ENCODE measurements at regions not wholly inside any gene's neighbourhood (a gene's known extent, or its start where the extent isn't known, plus 50 kb on each side); places are given as distances from the start of the nearest gene placed in this dataset.

GRCh38 chr5:163623524-163623923 lies 118.1 kb downstream of the MAT2B start:
- no peak for DNase-seq

DNA sequence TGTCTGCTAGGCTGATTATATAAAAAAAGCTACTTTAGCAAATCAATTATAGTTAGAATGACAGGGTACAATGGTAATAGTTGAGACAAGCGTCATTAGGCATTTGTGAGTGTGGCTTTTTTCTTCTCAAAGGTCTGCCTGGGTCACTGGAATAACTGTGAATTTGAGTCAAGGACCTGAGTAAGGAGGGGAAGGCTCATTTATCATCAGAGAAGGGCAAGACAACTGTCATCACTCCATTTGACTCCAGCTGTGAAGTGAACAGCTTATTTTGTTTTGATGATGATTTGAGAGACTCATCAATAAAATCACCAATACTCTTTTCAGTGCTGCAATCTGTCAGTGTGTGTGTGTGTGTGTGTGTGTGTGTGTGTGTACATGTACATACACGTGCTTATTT lies 118.6 kb downstream of the MAT2B start:
- no peak for DNase-seq

- DNase-seq, result no peak
Measured at GRCh38 chr5:163624431-163624830, 119.0 kb downstream of the MAT2B start.

DNA sequence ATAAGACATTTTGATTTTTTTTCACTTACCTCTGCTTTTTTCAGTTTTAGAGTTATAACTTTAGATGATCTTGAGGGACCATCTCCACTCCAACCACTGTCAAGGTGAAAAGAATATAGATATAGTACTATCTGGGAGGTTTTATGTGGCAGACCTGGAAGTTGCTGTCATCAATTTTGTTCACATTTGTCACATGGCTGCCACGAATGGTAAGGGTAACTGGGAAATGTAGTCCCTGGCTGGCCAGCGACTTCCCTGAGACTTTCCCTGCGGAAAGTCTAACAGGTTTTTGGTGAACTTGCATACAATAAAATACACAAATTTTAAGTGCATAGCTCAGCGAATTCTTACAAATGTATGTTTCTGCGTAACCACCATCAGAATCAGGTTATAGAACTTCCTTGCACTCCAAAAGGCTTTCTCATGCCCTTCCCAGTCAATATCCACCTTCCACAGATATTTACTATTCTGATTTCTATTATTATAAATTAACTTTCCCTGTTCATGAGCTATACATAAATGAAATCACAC lies 121.5 kb downstream of the MAT2B start:
- no peak for DNase-seq

GRCh38 chr5:163631856-163632255 lies 126.4 kb downstream of the MAT2B start:
- no peak for DNase-seq

DNA sequence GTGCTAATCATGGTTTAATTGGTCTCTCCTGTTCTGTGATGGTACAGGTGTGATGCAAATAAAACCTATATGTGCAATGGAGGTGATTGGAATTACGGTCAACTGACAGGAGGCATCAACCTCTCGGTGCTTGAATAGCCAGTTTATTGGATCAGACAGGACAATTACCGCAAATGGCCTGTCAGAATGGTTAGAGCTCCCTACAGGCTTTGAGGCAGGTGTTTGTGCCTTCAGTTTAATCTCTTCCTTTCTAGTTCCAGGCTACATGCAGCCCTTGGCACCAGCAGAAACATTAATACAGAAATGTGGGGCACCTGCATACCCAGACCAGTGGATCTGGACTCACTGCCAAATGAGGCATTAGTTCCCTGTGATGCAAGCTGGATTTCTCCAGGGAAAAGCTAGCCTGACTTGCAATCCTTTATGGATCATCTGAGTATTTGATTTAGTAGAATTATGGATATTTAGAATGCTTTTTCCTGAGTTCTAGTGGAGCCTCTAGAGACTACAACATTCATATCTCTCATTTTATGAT lies 128.6 kb downstream of the MAT2B start:
- no peak for DNase-seq

GRCh38 chr5:163635631-163636030 lies 130.2 kb downstream of the MAT2B start:
- no peak for DNase-seq

DNA sequence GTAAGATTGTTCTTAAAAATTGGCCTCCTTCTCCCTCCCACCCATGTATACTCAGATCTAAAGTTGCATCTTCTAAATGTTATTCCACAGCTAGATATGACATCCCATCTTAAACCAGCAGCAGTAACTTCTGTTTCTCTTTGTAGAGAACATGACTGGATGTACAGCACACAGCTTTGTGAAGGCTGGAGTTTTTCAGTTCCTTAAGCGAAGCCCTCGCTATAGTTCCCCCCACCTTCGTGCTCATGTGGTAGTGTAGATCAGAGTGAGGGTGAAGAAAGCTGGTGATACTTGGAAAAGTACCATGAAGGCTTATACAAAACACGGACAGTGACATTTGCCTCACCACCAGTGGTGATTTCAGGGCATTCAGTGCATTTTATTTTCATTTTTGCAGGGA lies 137.5 kb downstream of the MAT2B start:
- DNase-seq, result no peak

DNA sequence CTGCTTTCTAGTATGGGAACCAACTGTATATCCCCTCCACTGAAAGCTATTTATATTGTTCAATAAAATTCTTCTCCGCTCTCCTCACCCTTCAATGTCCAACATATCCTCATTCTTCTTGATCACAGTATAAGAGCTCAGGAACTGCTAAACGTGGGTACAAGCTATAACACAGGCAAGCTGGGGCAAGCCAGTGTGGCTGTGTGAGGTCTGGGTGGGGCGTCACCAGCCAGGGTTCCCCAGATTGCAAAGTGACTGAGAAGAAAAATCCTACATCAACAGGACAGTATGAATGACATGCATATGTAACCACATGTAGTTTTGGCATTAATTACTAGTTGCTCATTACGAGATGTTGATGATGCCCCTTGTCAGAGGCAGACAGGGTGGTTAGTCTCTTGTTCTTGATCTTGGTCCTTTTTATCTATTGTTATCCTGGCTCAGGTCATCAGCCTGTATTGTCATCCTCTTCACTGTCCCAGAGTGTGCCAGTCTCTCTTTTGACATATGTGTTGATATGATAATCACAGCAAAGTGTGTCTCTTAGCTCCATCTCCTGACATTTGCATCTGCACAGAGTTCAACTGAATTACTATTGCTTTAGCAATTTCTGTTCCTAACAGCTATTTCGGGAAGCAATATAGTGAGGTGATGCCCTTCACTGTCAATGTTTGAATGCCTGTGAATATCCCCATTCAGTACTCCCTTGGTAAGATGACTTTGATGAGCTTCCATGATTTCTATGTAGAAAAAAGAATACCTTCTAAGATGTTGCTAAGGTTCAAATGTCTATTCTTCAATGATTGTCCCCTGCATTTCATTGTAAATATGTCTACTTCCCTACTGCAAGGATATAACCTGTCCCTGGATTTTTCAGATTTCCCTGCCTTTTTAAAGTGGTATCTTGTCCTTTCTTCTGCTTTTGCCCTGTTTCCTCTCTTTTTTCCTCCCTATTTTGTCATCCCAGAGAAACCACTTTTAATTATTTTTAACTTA lies 140.3 kb downstream of the MAT2B start:
- no peak for DNase-seq

DNA sequence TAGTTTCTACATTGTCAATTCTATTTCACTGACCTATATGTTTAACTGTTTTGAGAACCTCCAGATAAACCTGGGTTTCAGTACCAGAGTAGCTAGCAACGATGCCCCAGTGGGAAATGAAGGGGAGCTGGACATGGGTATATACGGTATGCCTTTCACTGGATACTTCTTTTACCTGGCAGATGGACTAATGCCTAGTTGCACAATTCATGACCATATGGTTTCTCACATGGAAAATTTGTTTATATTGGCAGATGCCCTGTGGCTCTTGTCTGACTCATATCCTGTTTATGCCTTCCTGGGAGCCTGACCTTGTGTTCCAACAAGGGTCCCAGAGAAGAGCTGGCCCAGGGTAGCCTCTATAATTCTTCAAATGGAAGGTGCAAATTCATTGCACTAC lies 144.1 kb downstream of the MAT2B start:
- DNase-seq, result no peak

DNA sequence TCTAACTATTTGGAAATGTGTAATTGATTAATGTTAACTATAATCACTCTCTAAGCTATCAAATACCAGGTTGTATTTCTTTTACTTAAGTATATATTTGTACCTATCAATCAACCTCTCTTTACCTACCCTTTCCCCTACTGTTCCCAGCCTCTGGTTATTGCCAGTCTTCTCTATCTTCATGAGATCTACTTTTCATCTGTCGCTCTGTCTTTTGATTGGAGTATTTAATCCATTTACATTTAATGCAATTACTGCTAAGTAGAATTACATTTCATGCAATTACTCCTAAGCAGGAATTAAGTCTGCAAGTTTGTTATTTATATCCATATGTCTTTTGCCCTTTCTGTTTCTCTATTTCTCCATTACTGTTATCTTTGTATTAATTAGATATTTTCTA lies 148.1 kb downstream of the MAT2B start:
- no peak for DNase-seq

GRCh38 chr5:163658702-163659567 lies 153.5 kb downstream of the MAT2B start:
- DNase-seq, result no peak

- no peak for DNase-seq
Measured at GRCh38 chr5:163659568-163659902, 154.1 kb downstream of the MAT2B start.

GRCh38 chr5:163660486-163660885 lies 155.1 kb downstream of the MAT2B start:
- DNase-seq, result no peak

GRCh38 chr5:163661360-163661759 lies 155.9 kb downstream of the MAT2B start:
- DNase-seq, result no peak

GRCh38 chr5:163670036-163670435 lies 164.6 kb downstream of the MAT2B start:
- DNase-seq, result no peak

GRCh38 chr5:163677092-163677491 lies 171.7 kb downstream of the MAT2B start:
- no peak for DNase-seq

- DNase-seq, result no peak
Measured at GRCh38 chr5:163682234-163682633, 176.8 kb downstream of the MAT2B start.

GRCh38 chr5:163687414-163687813 lies 182.0 kb downstream of the MAT2B start:
- no peak for DNase-seq

DNA sequence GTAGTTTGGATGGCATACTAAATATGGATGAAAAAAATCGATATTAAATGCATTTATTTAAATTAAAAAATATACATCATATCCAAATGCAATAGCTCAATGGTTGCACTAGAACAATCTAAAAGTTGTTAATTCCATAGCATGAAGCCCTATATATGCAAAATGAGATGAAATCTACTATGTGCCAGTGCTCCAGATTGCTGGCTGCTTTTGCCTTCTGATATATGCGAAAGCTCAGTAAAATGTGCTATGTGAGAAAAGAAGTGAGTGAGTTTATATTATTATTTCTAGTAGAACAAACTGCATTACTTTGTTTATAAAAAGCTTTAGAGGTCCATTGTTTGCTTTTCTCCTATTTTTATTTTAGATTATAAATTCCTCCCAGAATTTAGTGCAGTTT lies 186.7 kb downstream of the MAT2B start:
- DNase-seq, result no peak

DNA sequence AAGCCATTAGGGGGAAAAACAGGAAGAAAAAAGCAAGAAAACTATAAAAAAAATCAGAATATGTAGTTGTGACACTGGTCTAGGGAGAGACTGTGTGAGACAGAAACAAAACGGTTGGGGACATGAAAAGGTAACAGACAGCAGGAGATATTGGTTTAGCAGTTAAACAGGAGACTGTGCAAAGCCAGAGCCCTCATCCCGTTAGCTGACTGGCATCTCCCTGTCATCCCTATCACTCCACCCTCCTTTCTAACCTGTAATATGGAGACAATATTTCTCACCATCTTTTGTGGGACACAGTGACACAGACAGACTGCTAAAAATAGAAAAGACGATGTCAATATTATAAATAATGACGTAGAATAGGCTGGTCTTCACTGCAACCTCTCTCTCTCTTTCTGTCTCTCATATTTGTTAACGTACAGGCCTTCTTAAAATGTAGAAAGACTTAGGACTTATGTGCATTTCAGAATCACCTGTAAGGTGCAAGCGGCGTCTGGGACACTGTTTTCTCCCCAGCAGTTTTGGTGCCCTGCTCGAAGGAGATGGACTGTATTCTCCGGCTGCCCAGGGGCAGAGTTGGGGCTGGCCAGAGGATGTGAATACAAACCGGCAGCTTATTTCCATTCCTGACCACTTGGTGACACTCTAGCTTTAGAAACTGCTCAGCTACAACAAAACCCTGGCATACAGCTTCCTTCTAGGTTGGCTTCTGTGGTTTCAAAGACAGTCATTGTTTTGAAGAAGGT lies 190.6 kb downstream of the MAT2B start:
- DNase-seq, result peak; percentile 78

DNA sequence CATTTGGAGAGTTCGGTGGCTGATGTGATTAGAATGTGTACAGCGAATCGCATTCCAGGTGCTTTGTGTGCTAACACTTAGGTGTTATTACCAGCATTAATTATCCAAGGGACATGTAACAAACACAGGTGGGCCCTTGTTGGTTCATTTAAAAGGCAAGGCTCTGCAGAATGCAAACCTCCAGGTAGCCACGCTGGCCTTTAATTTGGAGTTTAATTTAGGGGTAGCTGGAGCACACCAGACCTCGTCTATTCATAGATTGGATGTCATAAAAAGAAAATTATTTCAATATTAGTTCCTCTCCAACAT lies 191.1 kb downstream of the MAT2B start:
- DNase-seq, result no peak

All from islet precursor cell (in vitro differentiated cells).